MM.1S (cell line): ENCODE measurements at regions not wholly inside any gene's neighbourhood (a gene's known extent, or its start where the extent isn't known, plus 50 kb on each side); places are given as distances from the start of the nearest gene placed in this dataset.

Experiments used
- EZH2 ChIP-seq: fragments of 300-600 bp; sonication (generic); optimal IDR thresholded peaks from 2 replicates; pipeline ENCODE3; 2017; ENCODE audit warnings: low read depth, mild to moderate bottlenecking, antibody characterized with exemption, low read length, mixed read lengths
- EZH2phosphoT487 ChIP-seq: fragments of 300-600 bp; sonication (generic); IDR thresholded peaks from 2 replicates; pipeline ENCODE4 v1.6.1; 2018; ENCODE audit warnings: antibody characterized with exemption, low read length
- TF ChIP-seq, protein P1 (sequence below): fragments of 300-600 bp; sonication (generic); IDR thresholded peaks from 2 replicates; pipeline ENCODE4 v1.5.1; 2016; ENCODE audit warnings: antibody characterized with exemption, low read length, mixed read lengths

DNA sequence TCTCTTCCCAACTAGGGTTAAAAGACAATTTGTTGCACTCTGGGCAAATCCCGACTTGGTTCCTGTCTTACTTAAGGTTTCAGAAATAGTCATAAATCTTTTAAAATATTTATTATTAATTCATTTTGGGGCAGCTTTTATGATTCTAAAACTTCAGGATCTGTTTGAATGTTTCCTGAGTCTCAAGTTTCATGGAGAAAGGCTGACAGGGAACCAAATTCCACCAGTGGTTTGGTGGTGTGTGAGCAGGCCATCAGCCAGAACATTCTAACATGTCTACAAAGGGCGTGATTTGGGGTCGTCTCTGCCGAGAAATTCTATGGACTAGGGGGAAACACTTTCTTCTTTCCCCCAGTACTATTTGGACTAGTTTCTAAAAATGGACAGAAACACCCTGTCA, 366.4 kb downstream of the ZNF521 start:
- TF ChIP-seq, protein P1, sequence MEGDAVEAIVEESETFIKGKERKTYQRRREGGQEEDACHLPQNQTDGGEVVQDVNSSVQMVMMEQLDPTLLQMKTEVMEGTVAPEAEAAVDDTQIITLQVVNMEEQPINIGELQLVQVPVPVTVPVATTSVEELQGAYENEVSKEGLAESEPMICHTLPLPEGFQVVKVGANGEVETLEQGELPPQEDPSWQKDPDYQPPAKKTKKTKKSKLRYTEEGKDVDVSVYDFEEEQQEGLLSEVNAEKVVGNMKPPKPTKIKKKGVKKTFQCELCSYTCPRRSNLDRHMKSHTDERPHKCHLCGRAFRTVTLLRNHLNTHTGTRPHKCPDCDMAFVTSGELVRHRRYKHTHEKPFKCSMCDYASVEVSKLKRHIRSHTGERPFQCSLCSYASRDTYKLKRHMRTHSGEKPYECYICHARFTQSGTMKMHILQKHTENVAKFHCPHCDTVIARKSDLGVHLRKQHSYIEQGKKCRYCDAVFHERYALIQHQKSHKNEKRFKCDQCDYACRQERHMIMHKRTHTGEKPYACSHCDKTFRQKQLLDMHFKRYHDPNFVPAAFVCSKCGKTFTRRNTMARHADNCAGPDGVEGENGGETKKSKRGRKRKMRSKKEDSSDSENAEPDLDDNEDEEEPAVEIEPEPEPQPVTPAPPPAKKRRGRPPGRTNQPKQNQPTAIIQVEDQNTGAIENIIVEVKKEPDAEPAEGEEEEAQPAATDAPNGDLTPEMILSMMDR: no peak
- TF ChIP-seq EZH2: no peak
- no peak for TF ChIP-seq EZH2phosphoT487
